ENCODE measurements at regions not wholly inside any gene's neighbourhood (a gene's known extent, or its start where the extent isn't known, plus 50 kb on each side); places are given as distances from the start of the nearest gene placed in this dataset.

DNA sequence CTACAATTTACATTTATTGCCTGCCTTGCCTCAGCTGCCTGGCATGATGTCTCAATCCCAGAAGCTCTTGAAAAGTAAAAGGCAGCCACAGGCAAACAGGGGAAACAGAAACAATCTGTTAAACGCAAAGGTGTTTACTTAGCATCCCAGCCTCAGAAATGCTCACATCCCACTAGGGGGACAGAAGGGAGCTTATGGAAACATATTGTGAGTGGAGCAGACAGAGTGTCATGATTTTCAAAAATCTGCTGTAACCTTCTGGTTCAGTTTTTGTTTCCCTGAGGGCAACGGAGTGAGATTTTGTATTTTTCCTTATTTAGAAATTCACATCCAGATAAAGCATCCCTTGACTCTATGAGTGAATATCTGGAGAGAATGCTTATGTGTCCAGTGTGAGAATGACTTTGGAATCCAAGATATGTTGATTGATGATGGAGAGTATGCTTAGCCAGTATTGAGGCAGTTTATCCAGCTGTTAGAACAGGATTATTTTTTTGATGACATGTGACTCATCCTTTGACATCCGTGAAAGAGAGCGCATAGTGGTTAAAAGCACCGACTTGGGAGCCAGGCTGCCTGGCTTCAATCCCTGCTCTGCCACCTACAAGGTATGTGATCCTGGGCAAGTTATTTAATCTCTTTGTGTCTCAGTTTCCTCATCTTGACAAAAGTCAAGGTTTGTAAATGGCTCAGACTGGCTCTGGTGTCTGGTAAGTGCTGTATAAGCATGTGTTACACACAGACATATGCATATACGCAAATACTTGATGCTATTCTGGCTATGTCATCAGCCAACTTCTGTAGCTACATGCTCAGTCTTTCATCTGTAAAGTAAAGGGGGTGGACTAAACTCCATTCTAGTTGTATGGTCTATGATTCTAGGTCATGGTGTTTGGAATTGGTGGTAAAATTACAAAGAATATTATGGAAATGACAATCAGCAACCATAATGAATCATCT, 381.2 kb downstream of the RAPGEF2 start:
- Histone ChIP-seq H3K4me3 (ENCODE audit: low read length) (no peak overlapping the region), H3K36me3 (ENCODE audit: insufficient read depth, low read depth, low read length) (no peaks in the 10 kb centered on the region), H3K9ac (ENCODE audit: low read depth, low read length) (no peak overlapping the region), H3K27me3 (ENCODE audit: insufficient read depth, low read length) (no peaks in the 10 kb centered on the region), H3K4me1 (ENCODE audit: insufficient read depth, low read length) (peaks cover 17% of the 10 kb centered on the region), H3K9me3 (ENCODE audit: insufficient read depth, low read depth, low read length) (no peaks in the 10 kb centered on the region), H3K27ac (ENCODE audit: low read length) (no peak overlapping the region)

DNA sequence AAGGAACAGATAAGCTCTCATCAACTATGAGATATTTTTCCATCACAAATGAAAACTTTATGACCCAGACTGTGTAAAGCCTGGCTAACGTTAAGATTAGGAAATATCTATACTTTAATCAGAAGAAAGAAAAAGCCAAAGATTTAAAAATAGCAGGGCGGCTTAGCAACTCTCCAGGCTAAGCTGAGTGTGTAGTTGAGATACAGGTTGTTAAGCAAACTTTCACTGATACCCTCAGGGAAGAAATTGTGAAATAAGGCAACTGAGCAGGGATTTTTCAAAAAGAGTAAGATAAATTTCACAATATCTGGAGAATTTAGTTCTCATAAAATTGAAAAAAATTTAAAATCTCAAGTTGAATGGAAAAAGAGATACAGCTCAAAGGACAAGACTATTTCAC, 382.0 kb downstream of the RAPGEF2 start:
- H3K27ac ChIP-seq (ENCODE audit: low read length), result no peak overlapping the region
- H3K9me3 ChIP-seq (ENCODE audit: insufficient read depth, low read depth, low read length), result no peaks in the 10 kb centered on the region
- H3K4me3 ChIP-seq (ENCODE audit: low read length), result no peak overlapping the region
- no peak overlapping the region for H3K9ac ChIP-seq (ENCODE audit: low read depth, low read length)
- H3K4me1 ChIP-seq (ENCODE audit: insufficient read depth, low read length), result peaks cover 17% of the 10 kb centered on the region
- no peaks in the 10 kb centered on the region for H3K27me3 ChIP-seq (ENCODE audit: insufficient read depth, low read length)
- no peaks in the 10 kb centered on the region for H3K36me3 ChIP-seq (ENCODE audit: insufficient read depth, low read depth, low read length)

DNA sequence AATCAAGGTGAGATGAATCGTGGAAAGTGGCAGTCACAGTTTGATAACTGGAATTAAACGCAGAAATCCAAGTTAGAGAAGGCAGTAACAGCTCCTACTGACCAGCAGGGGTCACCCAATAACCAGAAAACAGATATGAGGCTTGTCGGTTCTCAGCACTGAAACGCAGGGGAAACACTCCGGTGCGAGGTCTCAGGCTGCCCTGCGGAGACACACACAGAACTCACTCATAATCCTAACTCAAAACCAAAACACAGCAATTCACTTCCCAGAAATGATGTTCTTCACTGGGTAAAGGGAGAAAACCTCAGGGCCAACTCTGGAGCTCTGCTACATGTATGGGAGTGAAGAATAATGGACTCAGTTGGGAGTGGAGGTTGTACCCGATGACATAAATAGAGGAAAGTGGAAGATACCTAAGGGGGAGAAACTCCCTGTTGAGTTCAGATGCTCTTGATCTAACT, 384.4 kb downstream of the RAPGEF2 start:
- Histone ChIP-seq H3K4me3 (ENCODE audit: low read length) (no peak overlapping the region), H3K27ac (ENCODE audit: low read length) (no peak overlapping the region), H3K27me3 (ENCODE audit: insufficient read depth, low read length) (no peaks in the 10 kb centered on the region), H3K9me3 (ENCODE audit: insufficient read depth, low read depth, low read length) (peaks cover 13% of the 10 kb centered on the region), H3K36me3 (ENCODE audit: insufficient read depth, low read depth, low read length) (no peaks in the 10 kb centered on the region), H3K9ac (ENCODE audit: low read depth, low read length) (no peak overlapping the region), H3K4me1 (ENCODE audit: insufficient read depth, low read length) (peaks cover 17% of the 10 kb centered on the region)

DNA sequence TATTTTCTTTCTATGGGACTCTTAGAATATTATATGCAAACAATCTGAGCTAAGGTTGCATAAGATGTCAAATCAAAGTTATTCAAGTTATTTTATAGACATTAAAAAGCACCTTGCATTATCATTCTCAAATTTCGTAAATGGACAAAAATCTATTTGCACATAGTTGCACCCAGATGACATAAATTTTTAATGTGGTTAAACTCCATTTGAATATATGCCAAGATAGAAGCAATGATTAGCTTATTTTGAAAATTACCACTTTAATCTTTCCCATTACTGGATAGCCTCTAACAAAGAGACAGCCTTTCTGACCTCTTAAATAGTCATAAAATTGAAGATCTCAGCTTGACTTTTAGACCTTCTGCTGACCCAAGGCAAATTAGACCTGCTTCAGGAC, 386.8 kb downstream of the RAPGEF2 start:
- Histone ChIP-seq H3K36me3 (ENCODE audit: insufficient read depth, low read depth, low read length) (no peaks in the 10 kb centered on the region), H3K9ac (ENCODE audit: low read depth, low read length) (no peak overlapping the region), H3K27me3 (ENCODE audit: insufficient read depth, low read length) (no peaks in the 10 kb centered on the region), H3K4me1 (ENCODE audit: insufficient read depth, low read length) (peaks cover 10% of the 10 kb centered on the region; the same call in 1 of the 2 replicates), H3K4me3 (ENCODE audit: low read length) (no peak overlapping the region), H3K9me3 (ENCODE audit: insufficient read depth, low read depth, low read length) (peaks cover 18% of the 10 kb centered on the region), H3K27ac (ENCODE audit: low read length) (no peak overlapping the region)

DNA sequence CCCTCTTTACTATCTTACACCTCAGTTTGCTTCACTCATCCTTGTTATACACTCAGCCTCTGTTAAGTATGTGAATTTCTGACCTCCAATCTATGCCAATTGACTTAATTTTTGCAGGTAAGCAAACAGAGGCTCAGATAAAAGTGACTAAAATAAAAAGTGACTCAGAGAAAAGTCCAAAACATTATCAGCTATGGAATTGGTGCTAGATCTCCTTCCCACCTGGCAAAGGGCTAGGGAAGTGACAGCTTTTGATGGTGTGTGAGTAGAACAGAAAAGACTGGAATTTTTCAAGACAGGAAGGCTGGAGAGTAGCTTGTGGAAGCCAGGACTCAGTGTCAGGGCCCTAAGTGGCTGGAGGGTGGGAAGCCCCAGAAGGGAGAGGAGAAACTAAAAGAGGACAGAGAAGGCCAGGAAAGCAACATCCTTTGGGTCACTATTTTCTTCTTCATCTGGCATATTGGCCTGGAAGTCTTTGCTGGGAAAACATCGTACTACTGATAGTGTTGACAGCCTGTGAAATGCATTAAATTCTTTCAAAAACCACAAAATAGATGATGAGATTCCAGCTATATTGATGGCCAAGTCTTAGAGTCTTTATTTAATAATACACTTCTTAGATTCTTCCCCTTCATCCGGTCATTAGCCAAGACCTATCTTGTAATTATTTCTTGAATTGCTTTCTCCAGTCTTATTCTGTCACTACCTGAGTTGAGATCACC, 392.8 kb downstream of the RAPGEF2 start:
- Histone ChIP-seq H3K4me1 (ENCODE audit: insufficient read depth, low read length) (0 out of 2 replicates have a peak, but pooled peaks cover 1% of the 10 kb centered on the region), H3K27ac (ENCODE audit: low read length) (no peak overlapping the region), H3K9me3 (ENCODE audit: insufficient read depth, low read depth, low read length) (peaks cover 18% of the 10 kb centered on the region), H3K27me3 (ENCODE audit: insufficient read depth, low read length) (no peaks in the 10 kb centered on the region), H3K4me3 (ENCODE audit: low read length) (no peak overlapping the region), H3K36me3 (ENCODE audit: insufficient read depth, low read depth, low read length) (no peaks in the 10 kb centered on the region), H3K9ac (ENCODE audit: low read depth, low read length) (no peak overlapping the region)

DNA sequence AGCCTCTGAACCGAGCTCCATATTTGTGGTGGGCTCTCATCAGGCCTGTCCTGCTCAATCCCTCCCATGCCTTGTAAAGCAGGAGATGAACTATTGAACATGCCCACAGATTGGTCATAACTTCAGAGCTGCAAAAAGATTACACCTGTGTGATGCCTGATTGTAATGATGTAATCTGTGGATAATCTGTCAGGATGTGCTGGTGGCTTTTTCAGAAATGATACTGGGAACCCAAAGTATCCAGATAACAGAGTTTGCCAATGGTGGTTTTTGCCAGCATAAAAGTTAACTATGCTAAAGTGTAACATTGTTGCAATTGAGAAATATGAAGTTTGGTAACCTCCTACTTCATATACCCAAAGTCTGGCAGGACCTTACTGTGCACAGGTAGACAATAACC, 393.4 kb downstream of the RAPGEF2 start:
- 0 out of 2 replicates have a peak, but pooled peaks cover 3% of the 10 kb centered on the region for H3K4me1 ChIP-seq (ENCODE audit: insufficient read depth, low read length)
- no peak overlapping the region for H3K4me3 ChIP-seq (ENCODE audit: low read length)
- H3K9ac ChIP-seq (ENCODE audit: low read depth, low read length), result no peak overlapping the region
- H3K9me3 ChIP-seq (ENCODE audit: insufficient read depth, low read depth, low read length), result peaks cover 14% of the 10 kb centered on the region
- no peaks in the 10 kb centered on the region for H3K27me3 ChIP-seq (ENCODE audit: insufficient read depth, low read length)
- H3K36me3 ChIP-seq (ENCODE audit: insufficient read depth, low read depth, low read length), result no peaks in the 10 kb centered on the region
- H3K27ac ChIP-seq (ENCODE audit: low read length), result no peak overlapping the region

DNA sequence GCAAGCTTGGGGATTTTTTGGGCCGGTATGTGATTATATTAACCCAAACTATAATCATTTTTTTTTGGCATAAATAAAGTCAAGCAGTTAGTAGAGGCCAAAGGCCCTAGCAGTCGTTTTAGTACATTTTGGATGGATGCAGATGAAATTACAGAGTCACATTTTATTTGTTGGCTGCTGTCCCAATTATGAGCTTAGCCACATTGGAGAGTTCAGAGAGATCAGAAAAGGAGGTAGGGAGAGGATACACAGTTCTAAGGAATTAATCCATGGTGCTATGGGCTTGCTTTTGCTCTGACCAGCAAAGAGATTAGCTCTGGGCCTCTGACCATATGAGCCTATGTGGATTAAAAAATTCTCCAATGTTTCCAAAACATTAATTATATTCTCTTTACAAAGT, 395.1 kb downstream of the RAPGEF2 start:
- no peaks in the 10 kb centered on the region for H3K36me3 ChIP-seq (ENCODE audit: insufficient read depth, low read depth, low read length)
- H3K4me1 ChIP-seq (ENCODE audit: insufficient read depth, low read length), result peaks cover 11% of the 10 kb centered on the region
- 0 out of 2 replicates have a peak, but pooled peaks cover 3% of the 10 kb centered on the region for H3K9me3 ChIP-seq (ENCODE audit: insufficient read depth, low read depth, low read length)
- H3K27ac ChIP-seq (ENCODE audit: low read length), result no peak overlapping the region
- no peak overlapping the region for H3K9ac ChIP-seq (ENCODE audit: low read depth, low read length)
- H3K27me3 ChIP-seq (ENCODE audit: insufficient read depth, low read length), result no peaks in the 10 kb centered on the region
- H3K4me3 ChIP-seq (ENCODE audit: low read length), result no peak overlapping the region

DNA sequence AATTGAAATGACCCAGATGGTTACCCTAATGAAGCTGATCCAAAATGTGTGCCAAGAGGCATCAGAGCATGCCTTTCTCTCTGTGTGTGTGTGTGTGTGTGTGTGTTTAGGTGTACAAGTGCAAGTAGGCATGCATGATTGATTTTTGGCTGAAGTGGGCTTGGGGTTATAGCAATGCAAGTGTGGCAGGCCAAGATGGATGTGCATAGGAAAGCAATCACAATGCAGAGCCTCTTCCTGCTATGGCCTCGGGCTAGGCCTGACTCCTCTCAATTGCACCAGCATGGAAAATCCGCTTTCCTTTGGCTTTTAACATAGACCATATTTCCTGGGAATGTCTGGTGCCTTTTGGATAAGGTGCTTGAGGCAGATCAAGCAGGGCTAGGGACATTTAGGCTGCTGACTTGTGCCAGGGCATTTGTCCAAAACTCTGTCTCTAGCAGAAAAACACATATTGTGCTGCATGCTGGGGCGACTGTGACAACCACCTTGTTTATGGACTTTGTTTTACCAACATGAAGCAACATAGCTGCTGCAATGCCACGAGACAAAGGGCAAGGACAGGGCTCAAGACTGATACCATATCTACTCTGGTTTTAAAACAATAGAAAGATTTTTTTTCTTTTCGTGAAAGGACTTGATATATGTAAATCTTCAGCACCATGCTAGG, 395.7 kb downstream of the RAPGEF2 start:
- Histone ChIP-seq H3K27ac (ENCODE audit: low read length) (no peak overlapping the region), H3K9me3 (ENCODE audit: insufficient read depth, low read depth, low read length) (no peaks in the 10 kb centered on the region), H3K4me3 (ENCODE audit: low read length) (no peak overlapping the region), H3K27me3 (ENCODE audit: insufficient read depth, low read length) (no peaks in the 10 kb centered on the region), H3K4me1 (ENCODE audit: insufficient read depth, low read length) (peaks cover 15% of the 10 kb centered on the region), H3K9ac (ENCODE audit: low read depth, low read length) (no peak overlapping the region), H3K36me3 (ENCODE audit: insufficient read depth, low read depth, low read length) (no peaks in the 10 kb centered on the region)

DNA sequence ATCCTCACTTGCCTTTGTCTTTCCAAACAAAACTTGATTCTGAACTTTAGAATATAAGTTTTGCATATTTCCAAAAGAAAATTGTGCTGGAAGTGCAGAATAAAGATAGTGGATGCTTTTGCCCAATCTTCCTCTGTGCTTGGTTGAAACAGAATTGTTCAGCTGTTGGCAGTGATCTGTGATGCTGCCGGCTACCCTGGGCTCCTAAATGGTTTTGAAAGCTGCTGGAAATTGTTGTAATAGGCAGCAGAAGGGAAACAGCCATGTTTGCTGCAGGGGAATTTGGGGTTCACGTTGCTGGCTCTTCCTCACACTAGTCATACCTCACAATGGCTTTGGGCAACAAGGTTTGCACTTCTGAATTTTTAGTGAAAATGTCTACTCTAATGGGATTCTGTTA, 398.0 kb downstream of the RAPGEF2 start:
- H3K27me3 ChIP-seq (ENCODE audit: insufficient read depth, low read length), result no peaks in the 10 kb centered on the region

DNA sequence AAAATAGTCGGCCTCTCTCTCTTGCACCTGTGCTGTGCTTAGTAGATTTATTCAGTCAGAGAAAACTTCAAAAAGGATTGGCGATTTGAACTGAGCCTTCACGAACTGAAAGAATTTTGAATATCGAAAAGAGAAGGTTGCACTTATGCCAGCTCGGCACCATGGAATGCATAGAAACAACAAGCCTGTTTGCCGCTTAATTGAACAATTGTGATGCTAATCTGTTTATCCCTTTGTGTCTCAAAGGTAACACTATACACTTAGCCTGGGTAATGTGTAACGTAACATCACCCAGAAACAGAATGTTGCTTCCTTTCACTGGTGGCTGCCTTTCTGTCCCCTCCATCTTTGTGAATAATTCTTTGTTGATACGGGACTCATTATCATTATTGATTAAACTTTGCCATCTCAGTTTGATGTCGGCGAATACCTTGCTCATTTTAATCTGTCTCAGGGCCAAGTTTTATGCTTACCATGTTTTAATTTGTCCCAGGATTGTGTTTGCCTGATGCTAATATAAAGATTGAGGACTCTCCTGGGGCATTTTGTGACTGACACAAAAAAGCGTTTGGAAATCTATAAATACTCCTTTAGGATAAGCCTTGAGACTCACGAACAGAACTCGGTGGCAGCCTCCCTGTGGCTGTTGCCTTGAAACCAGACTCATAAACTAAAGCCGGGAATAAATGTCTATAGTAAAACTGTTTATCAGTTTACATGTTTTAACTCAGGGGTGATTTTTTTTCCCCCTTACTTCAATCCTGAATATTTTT, 400.5 kb downstream of the RAPGEF2 start:
- peak overlapping the region; percentile 27 for H3K4me3 ChIP-seq (ENCODE audit: low read length)
- no peaks in the 10 kb centered on the region for H3K27me3 ChIP-seq (ENCODE audit: insufficient read depth, low read length)
- H3K9me3 ChIP-seq (ENCODE audit: insufficient read depth, low read depth, low read length), result no peaks in the 10 kb centered on the region
- peaks cover 33% of the 10 kb centered on the region for H3K4me1 ChIP-seq (ENCODE audit: insufficient read depth, low read length)
- H3K27ac ChIP-seq (ENCODE audit: low read length), result no peak overlapping the region
- H3K36me3 ChIP-seq (ENCODE audit: insufficient read depth, low read depth, low read length), result no peaks in the 10 kb centered on the region
- H3K9ac ChIP-seq (ENCODE audit: low read depth, low read length), result peak overlapping the region; percentile 38

More for the DNA sequence above, 398.0 kb downstream of the RAPGEF2 start:
- H3K9me3 ChIP-seq (ENCODE audit: insufficient read depth, low read depth, low read length), result no peaks in the 10 kb centered on the region
- H3K9ac ChIP-seq (ENCODE audit: low read depth, low read length), result no peak overlapping the region
- no peak overlapping the region for H3K4me3 ChIP-seq (ENCODE audit: low read length)
- no peak overlapping the region for H3K27ac ChIP-seq (ENCODE audit: low read length)
- H3K36me3 ChIP-seq (ENCODE audit: insufficient read depth, low read depth, low read length), result no peaks in the 10 kb centered on the region
- H3K4me1 ChIP-seq (ENCODE audit: insufficient read depth, low read length), result peaks cover 33% of the 10 kb centered on the region

DNA sequence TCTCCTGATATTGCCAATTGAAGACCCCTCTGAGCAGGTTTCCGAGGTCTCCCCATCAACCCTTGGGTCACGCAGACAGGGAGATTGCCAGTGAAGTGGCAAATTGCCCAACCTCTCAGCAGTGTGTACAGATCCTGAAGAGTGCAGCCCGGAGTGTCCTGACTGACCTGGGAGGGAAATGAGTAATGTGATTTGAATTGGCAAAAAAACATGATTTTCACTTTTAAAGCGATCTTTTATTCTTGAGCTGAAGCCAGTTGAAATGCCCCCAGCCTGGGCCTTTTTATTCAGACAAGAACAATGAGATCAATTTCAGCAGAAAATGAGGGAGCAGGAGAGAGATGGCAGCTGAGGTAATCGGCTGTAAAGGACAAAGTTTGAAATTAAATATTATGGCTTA, 401.8 kb downstream of the RAPGEF2 start:
- H3K9ac ChIP-seq (ENCODE audit: low read depth, low read length), result no peak overlapping the region
- H3K4me1 ChIP-seq (ENCODE audit: insufficient read depth, low read length), result peaks cover 33% of the 10 kb centered on the region
- no peak overlapping the region for H3K27ac ChIP-seq (ENCODE audit: low read length)
- no peak overlapping the region for H3K4me3 ChIP-seq (ENCODE audit: low read length)
- H3K9me3 ChIP-seq (ENCODE audit: insufficient read depth, low read depth, low read length), result no peaks in the 10 kb centered on the region
- no peaks in the 10 kb centered on the region for H3K36me3 ChIP-seq (ENCODE audit: insufficient read depth, low read depth, low read length)
- H3K27me3 ChIP-seq (ENCODE audit: insufficient read depth, low read length), result no peaks in the 10 kb centered on the region
